Parathyroid adenoma (tissue), 2 donors: ENCODE measurements at regions not wholly inside any gene's neighbourhood (a gene's known extent, or its start where the extent isn't known, plus 50 kb on each side); places are given as distances from the start of the nearest gene placed in this dataset.

Experiments used
- H2AFZ ChIP-seq: fragments of 300-600 bp; sonication (generic); one replicate; pipeline ENCODE4 v1.7.0; 2017; ENCODE audit warnings: antibody characterized with exemption, mild to moderate bottlenecking
- H3K27ac ChIP-seq: fragments of 300-600 bp; sonication (generic); one replicate; pipeline ENCODE4 v1.7.0; 2017
- H3K27me3 ChIP-seq: fragments of 300-600 bp; sonication (generic); one replicate; pipeline ENCODE4 v1.7.0; 2017; ENCODE audit warnings: low read length; ENCODE audit not compliant: control insufficient read depth, insufficient read depth
- H3K36me3 ChIP-seq: fragments of 300-600 bp; sonication (generic); one replicate; pipeline ENCODE4 v1.7.0; 2017; ENCODE audit warnings: low read length; ENCODE audit not compliant: control insufficient read depth, insufficient read depth
- H3K4me1 ChIP-seq: fragments of 300-600 bp; sonication (generic); one replicate; pipeline ENCODE4 v1.7.0; 2017; ENCODE audit warnings: control low read depth
- H3K4me2 ChIP-seq: fragments of 300-600 bp; sonication (generic); one replicate; pipeline ENCODE4 v1.7.0; 2017; ENCODE audit warnings: low read length
- H3K4me3 ChIP-seq: fragments of 300-600 bp; sonication (generic); one replicate; pipeline ENCODE4 v1.7.0; 2017; ENCODE audit warnings: low read depth, low read length
- H3K79me2 ChIP-seq: fragments of 300-600 bp; sonication (generic); one replicate; pipeline ENCODE4 v1.7.0; 2017; ENCODE audit warnings: control low read depth
- H3K9ac ChIP-seq: fragments of 300-600 bp; sonication (generic); one replicate; pipeline ENCODE4 v1.7.0; 2017; ENCODE audit warnings: mild to moderate bottlenecking
- H3K9me3 ChIP-seq: fragments of 300-600 bp; sonication (generic); one replicate; pipeline ENCODE4 v1.7.0; 2017; ENCODE audit warnings: low read length; ENCODE audit not compliant: control insufficient read depth
- TF ChIP-seq, protein P1 (sequence below): fragments of 300-600 bp; sonication (generic); IDR thresholded peaks from one replicate; pipeline ENCODE4 v1.7.0; 2017; ENCODE audit warnings: antibody characterized with exemption, mild to moderate bottlenecking
- donor health status: primary hyperparathyroidism.

DNA sequence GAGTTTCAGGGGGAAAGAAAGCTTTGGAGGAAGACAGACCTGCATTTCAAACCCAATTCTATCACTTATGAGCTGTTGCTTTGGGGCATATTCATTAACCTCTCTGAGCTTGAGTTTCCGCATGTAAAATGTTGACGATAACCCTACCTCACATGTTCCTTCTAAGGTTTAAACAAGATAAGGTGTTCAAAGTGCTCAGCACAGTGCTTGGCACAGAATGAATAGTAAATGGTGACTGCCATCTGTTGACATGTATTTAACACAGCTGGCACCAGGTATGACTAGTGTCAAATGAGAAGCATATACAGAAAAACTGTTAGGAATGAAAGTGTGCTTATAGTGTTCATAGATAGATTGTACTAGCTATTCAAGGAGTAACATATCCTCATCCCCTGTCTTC, 155.5 kb downstream of the PTGER3 start:
- H3K9ac ChIP-seq: no peak overlapping the region
- H2AFZ ChIP-seq: no peak overlapping the region
- no peaks in the 10 kb centered on the region for H3K4me1 ChIP-seq
- H3K27me3 ChIP-seq: no peaks in the 10 kb centered on the region
- no peaks in the 10 kb centered on the region for H3K9me3 ChIP-seq
- H3K27ac ChIP-seq: no peak overlapping the region
- no peak overlapping the region for H3K4me3 ChIP-seq
- H3K36me3 ChIP-seq: no peaks in the 10 kb centered on the region
- H3K4me2 ChIP-seq: no peak overlapping the region
- H3K79me2 ChIP-seq: no peaks in the 10 kb centered on the region
- TF ChIP-seq, protein P1, sequence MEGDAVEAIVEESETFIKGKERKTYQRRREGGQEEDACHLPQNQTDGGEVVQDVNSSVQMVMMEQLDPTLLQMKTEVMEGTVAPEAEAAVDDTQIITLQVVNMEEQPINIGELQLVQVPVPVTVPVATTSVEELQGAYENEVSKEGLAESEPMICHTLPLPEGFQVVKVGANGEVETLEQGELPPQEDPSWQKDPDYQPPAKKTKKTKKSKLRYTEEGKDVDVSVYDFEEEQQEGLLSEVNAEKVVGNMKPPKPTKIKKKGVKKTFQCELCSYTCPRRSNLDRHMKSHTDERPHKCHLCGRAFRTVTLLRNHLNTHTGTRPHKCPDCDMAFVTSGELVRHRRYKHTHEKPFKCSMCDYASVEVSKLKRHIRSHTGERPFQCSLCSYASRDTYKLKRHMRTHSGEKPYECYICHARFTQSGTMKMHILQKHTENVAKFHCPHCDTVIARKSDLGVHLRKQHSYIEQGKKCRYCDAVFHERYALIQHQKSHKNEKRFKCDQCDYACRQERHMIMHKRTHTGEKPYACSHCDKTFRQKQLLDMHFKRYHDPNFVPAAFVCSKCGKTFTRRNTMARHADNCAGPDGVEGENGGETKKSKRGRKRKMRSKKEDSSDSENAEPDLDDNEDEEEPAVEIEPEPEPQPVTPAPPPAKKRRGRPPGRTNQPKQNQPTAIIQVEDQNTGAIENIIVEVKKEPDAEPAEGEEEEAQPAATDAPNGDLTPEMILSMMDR: no peak

DNA sequence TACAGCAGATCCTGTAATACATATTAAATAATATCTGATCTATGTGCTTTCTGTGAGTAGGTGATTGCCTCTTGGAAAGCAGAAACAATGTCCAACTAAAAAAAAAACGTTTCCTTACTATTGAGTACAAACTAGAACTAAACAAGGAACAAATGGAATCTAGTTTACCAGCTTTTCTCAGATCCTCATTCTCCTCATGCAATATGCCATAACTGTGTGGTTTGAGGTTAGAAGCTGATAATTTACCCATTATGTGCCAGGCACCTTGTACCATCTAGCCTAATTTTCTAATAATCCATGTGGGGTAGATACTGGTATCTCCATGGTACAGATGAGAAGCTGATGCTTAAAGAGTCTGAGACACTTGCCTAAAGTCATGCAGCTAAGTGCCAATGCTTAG, 154.7 kb downstream of the PTGER3 start:
- no peak overlapping the region for H3K9ac ChIP-seq
- no peak overlapping the region for H3K4me3 ChIP-seq
- H3K27me3 ChIP-seq: no peaks in the 10 kb centered on the region

DNA sequence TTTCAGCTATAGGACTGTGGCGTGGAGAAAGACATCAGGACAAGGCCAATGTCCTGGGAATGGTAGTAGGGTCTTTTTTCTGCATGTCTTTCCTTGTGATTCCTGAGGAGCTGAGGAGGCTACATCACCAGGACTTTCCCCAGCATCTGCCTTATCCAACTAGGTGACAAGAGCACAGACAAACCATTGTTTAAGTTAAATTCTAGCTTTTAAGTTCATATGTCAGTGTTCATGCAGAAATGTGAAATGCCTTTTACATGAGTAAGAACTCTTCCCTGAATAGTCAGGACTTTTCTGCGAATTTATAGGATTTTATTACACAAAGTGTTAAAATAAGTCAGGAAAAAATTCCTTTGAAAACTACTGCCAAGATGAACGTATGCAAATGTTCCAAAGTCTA, 154.2 kb downstream of the PTGER3 start:
- no peaks in the 10 kb centered on the region for H3K36me3 ChIP-seq
- H3K27ac ChIP-seq: no peak overlapping the region
- H2AFZ ChIP-seq: no peak overlapping the region
- no peaks in the 10 kb centered on the region for H3K9me3 ChIP-seq
- H3K9ac ChIP-seq: no peak overlapping the region
- no peaks in the 10 kb centered on the region for H3K79me2 ChIP-seq
- H3K27me3 ChIP-seq: no peaks in the 10 kb centered on the region
- TF ChIP-seq, protein P1: no peak
- H3K4me1 ChIP-seq: no peaks in the 10 kb centered on the region
- no peak overlapping the region for H3K4me2 ChIP-seq
- H3K4me3 ChIP-seq: no peak overlapping the region

More for the DNA sequence above, 154.7 kb downstream of the PTGER3 start:
- Histone ChIP-seq H3K4me1 (no peaks in the 10 kb centered on the region), H2AFZ (no peak overlapping the region), H3K79me2 (no peaks in the 10 kb centered on the region), H3K4me2 (no peak overlapping the region), H3K36me3 (no peaks in the 10 kb centered on the region), H3K27ac (no peak overlapping the region), H3K9me3 (no peaks in the 10 kb centered on the region)
- TF ChIP-seq, protein P1: no peak

DNA sequence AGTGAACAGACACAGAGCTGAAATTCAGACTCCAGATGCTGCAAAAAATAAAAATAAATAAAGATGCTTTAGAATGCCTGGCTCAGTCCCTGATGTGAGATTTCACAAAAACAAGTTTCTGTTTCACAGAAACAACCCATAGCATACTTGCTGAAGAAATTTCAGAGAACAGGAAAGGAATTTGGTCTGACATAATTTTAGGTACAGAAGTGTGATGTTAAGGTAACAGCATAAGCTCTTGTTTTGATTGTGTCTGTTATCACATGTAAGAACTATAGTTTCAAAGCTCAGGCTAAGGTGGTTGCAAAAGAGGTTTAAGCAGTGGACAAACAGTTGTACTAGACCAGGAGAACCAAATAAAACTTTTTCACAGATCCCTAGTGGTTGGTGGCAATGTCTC, 152.1 kb downstream of the PTGER3 start:
- no peaks in the 10 kb centered on the region for H3K4me1 ChIP-seq
- H3K4me2 ChIP-seq: no peak overlapping the region
- no peak overlapping the region for H2AFZ ChIP-seq
- no peaks in the 10 kb centered on the region for H3K79me2 ChIP-seq
- no peaks in the 10 kb centered on the region for H3K27me3 ChIP-seq
- H3K27ac ChIP-seq: no peak overlapping the region
- TF ChIP-seq, protein P1: no peak
- no peaks in the 10 kb centered on the region for H3K36me3 ChIP-seq
- no peaks in the 10 kb centered on the region for H3K9me3 ChIP-seq
- no peak overlapping the region for H3K9ac ChIP-seq
- no peak overlapping the region for H3K4me3 ChIP-seq

DNA sequence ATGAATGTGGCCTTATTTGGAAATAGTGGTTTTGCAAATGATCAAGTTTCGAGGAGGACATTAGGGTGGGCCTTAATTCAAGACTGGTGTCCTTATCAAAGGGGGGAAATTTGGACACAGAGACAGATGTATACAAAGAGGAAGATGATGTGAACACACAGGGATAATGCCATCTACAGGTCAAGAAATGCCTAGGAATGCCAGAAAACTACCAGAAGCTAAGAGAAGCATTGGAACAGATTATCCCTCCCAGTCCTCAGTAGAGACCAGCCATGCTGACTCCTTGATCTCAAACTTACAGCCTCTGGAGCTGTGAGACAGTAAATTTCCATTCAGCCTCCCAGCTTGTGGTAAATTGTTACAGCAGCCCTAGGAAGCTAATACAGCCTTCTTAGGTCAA, 151.4 kb downstream of the PTGER3 start:
- no peak overlapping the region for H3K4me2 ChIP-seq
- no peak overlapping the region for H3K27ac ChIP-seq
- TF ChIP-seq, protein P1: no peak
- no peak overlapping the region for H3K4me3 ChIP-seq
- no peak overlapping the region for H2AFZ ChIP-seq
- no peaks in the 10 kb centered on the region for H3K27me3 ChIP-seq
- H3K4me1 ChIP-seq: no peaks in the 10 kb centered on the region
- H3K79me2 ChIP-seq: no peaks in the 10 kb centered on the region
- H3K9me3 ChIP-seq: no peaks in the 10 kb centered on the region
- no peaks in the 10 kb centered on the region for H3K36me3 ChIP-seq
- no peak overlapping the region for H3K9ac ChIP-seq
